D721Med (cell line): ENCODE measurements at regions not wholly inside any gene's neighbourhood (a gene's known extent, or its start where the extent isn't known, plus 50 kb on each side); places are given as distances from the start of the nearest gene placed in this dataset.

Experiments used
- DNase-seq: peaks from one replicate; pipeline ENCODE4 v3.0.0; 2011; ENCODE audit warnings: low spot score; ENCODE audit not compliant: insufficient read length
- FAIRE-seq: peaks from 2 replicates; lab custom pipeline; 2011; peaks lifted over from hg19 to GRCh38; lab: Jason Lieb, UNC
- TF ChIP-seq, protein P1 (sequence below): IDR thresholded peaks from 2 replicates; pipeline ENCODE4 v1.5.1; 2012; ENCODE audit warnings: mild to moderate bottlenecking, control low read depth; ENCODE audit not compliant: insufficient read depth; ENCODE audit errors: missing control alignments

DNA sequence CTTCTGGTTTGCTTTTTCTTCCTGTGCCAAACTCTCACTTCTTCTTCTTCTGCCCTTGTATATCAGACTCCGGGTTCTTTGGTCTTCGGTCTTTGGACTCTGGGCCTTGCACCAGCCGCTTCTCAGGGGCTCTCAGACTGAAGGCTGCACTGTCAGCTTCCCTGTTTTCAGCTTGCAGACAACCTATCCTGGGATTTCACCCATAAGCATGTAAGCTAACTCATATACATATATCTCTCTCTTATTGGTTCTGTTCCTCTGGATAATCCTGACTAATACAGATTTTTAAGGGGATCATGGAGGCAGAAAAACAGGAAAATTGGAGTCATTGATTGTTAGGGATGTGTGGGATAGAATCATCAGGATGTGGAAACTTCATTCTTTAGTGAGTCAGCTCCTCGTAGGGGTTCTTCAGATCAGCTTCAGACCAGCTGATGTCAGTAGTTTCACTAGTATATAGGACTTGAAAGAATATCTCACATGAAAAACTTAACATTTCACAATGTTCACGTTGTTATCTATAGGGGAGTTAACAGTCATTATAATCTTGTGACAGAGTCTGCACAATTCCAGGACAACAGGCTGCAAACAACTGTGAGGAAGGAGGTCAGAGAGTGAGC is 102.9 kb downstream of the RASSF9 start:
- DNase-seq = no peak
- FAIRE-seq = no peak
- TF ChIP-seq, protein P1, sequence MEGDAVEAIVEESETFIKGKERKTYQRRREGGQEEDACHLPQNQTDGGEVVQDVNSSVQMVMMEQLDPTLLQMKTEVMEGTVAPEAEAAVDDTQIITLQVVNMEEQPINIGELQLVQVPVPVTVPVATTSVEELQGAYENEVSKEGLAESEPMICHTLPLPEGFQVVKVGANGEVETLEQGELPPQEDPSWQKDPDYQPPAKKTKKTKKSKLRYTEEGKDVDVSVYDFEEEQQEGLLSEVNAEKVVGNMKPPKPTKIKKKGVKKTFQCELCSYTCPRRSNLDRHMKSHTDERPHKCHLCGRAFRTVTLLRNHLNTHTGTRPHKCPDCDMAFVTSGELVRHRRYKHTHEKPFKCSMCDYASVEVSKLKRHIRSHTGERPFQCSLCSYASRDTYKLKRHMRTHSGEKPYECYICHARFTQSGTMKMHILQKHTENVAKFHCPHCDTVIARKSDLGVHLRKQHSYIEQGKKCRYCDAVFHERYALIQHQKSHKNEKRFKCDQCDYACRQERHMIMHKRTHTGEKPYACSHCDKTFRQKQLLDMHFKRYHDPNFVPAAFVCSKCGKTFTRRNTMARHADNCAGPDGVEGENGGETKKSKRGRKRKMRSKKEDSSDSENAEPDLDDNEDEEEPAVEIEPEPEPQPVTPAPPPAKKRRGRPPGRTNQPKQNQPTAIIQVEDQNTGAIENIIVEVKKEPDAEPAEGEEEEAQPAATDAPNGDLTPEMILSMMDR = no peak

DNA sequence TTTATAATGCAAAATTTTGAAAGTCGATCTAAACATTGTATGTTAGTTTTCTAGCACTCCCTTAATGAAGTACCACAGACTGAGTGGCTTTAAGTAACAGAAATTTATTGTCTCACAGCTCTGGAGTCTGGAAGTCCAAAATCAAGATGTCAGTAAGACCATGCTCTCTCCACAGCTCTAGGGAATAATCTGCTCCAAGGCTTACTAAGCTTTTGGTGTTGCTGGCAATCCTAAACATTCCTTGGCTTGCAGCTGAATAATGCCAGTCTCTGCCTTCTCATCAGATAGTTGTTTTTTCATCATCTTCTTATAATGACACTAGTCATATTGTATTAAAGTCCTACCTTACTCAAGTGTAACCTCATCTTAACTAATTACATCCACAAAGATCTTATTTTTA is 102.2 kb downstream of the RASSF9 start:
- no peak for DNase-seq
- TF ChIP-seq, protein P1 = no peak
- FAIRE-seq = no peak

DNA sequence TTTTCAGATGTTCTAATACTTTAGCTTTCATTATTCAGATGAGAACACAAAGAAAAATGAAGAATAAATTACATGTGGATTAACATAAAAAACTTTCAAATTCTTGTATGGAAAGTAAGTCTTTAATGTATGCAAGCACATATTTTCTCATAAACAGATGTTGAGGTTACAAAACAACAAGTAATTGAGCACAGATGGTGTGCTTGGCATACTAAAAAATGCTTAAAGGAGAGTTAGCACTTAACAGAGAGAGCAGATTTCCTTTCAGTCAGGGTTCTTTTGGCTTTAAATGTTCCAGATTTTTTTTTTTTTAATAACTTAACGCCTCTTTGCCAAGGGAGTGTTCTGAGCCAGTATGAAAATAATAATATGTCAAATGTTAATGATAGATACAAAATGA is 96.0 kb downstream of the RASSF9 start:
- TF ChIP-seq, protein P1 = no peak
- no peak for FAIRE-seq

DNA sequence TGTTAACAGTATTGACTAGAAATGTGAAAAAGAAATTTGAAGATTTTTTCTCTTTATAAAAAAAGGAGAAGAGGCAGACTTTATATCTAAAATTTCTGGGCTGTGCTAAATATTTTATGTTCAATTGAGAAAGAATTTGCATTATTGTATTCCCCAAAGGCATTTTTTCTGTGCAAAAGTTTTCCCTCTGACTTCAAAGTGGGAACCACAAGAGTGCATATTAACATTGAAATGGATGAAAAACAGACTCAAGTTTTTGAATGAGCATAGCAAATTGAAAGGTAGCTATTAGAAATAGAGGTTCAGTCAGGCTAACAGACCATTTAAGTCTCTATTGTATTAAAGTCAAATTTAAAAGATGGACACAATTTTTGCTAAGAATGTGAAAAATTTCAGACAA is 95.2 kb downstream of the RASSF9 start:
- TF ChIP-seq, protein P1 = no peak
- FAIRE-seq = no peak

More for the DNA sequence above, 96.0 kb downstream of the RASSF9 start:
- no peak for DNase-seq

DNA sequence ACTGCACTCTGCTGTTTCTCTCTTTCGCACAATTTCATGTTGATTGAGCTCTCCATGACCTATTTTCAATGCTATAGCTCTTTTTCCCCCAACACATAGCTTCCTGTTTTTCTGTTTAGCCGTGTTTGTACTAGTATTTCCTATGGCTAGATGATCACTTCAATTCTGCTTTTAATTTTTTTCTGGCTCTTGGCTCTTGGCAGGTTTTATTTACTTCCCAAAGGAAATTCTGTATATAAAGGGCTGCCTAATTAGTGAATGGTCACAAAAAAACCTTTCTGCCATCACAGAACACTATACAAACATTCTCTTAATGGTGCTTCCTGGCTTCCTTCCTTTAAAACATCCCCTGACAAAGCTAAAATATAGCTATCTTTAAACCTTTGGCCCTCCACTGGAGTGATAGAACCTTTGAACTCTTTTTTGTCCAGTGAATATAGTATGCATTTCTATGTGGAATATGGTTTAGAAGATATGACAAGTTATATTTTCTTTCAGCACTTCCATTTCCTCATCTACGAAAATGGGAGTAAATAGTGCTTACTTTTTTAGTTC is 88.2 kb downstream of the RASSF9 start:
- TF ChIP-seq, protein P1 = no peak
- DNase-seq (no peak), FAIRE-seq (no peak)

More for the DNA sequence above, 95.2 kb downstream of the RASSF9 start:
- DNase-seq = no peak
